Left forelimb (tissue), 1 donor: ENCODE measurements at regions not wholly inside any gene's neighbourhood (a gene's known extent, or its start where the extent isn't known, plus 50 kb on each side); places are given as distances from the start of the nearest gene placed in this dataset.

Experiments
- DNase-seq: peaks from one replicate; pipeline ENCODE4 v3.0.0-alpha.2; 2018; ENCODE audit warnings: low spot score

- DNase-seq: no peak
Measured at GRCh38 chr18:78113136-78113939, 863.7 kb downstream of the GALR1 start.

GRCh38 chr18:78113940-78114251 is 864.2 kb downstream of the GALR1 start:
- no peak for DNase-seq

GRCh38 chr18:78115896-78116561 is 863.6 kb upstream of the SALL3 start:
- DNase-seq: no peak

- DNase-seq: no peak
Measured at GRCh38 chr18:78123144-78123909, 856.3 kb upstream of the SALL3 start.

- no peak for DNase-seq
Measured at GRCh38 chr18:78123926-78124797, 855.5 kb upstream of the SALL3 start.

- no peak for DNase-seq
Measured at GRCh38 chr18:78125206-78125896, 854.3 kb upstream of the SALL3 start.

GRCh38 chr18:78126106-78126505 is 853.5 kb upstream of the SALL3 start:
- no peak for DNase-seq

- DNase-seq: no peak
Measured at GRCh38 chr18:78126536-78126935, 853.1 kb upstream of the SALL3 start.

- no peak for DNase-seq
Measured at GRCh38 chr18:78127041-78127440, 852.6 kb upstream of the SALL3 start.

GRCh38 chr18:78128004-78128403 is 851.6 kb upstream of the SALL3 start:
- DNase-seq: no peak

- DNase-seq: no peak
Measured at GRCh38 chr18:78129260-78129659, 850.4 kb upstream of the SALL3 start.

GRCh38 chr18:78130232-78131195 is 849.1 kb upstream of the SALL3 start:
- no peak for DNase-seq

GRCh38 chr18:78133729-78134128 is 845.9 kb upstream of the SALL3 start:
- no peak for DNase-seq

GRCh38 chr18:78136986-78137385 is 842.6 kb upstream of the SALL3 start:
- DNase-seq: no peak

GRCh38 chr18:78138983-78139496 is 840.6 kb upstream of the SALL3 start:
- DNase-seq: no peak

- no peak for DNase-seq
Measured at GRCh38 chr18:78140294-78140693, 839.3 kb upstream of the SALL3 start.

GRCh38 chr18:78144669-78145068 is 834.9 kb upstream of the SALL3 start:
- DNase-seq: no peak

GRCh38 chr18:78145096-78145495 is 834.5 kb upstream of the SALL3 start:
- no peak for DNase-seq

- no peak for DNase-seq
Measured at GRCh38 chr18:78146136-78147085, 833.2 kb upstream of the SALL3 start.
